ENCODE measurements at regions not wholly inside any gene's neighbourhood (a gene's known extent, or its start where the extent isn't known, plus 50 kb on each side); places are given as distances from the start of the nearest gene placed in this dataset.
"Not testable (repeated sequence)": the region's sequence is repeated elsewhere in the genome, so short reads cannot be mapped to it uniquely, and the experiment has no call there.

DNA sequence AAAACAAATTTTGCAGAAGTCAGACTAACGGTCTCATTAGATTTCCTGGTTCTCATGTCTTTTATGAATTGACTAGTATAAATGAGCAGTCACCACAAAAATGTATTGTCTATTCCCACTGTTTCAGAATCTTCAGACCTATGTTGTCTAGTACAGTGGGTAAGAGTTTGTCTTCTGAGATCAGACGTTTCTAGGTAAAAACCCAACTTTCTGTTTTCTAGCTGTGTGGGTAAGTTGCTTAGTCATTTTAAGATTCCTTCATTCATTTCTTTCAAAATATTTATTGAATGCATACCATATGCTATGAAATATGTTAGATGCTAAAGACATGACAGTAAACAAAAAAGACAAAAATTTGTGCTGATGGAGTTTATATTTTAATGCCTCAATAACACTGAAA lies 156.3 kb downstream of the POLR1F start (continued):
- TF ChIP-seq, protein P1, sequence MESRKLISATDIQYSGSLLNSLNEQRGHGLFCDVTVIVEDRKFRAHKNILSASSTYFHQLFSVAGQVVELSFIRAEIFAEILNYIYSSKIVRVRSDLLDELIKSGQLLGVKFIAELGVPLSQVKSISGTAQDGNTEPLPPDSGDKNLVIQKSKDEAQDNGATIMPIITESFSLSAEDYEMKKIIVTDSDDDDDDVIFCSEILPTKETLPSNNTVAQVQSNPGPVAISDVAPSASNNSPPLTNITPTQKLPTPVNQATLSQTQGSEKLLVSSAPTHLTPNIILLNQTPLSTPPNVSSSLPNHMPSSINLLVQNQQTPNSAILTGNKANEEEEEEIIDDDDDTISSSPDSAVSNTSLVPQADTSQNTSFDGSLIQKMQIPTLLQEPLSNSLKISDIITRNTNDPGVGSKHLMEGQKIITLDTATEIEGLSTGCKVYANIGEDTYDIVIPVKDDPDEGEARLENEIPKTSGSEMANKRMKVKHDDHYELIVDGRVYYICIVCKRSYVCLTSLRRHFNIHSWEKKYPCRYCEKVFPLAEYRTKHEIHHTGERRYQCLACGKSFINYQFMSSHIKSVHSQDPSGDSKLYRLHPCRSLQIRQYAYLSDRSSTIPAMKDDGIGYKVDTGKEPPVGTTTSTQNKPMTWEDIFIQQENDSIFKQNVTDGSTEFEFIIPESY (IDR thresholded peaks at IDR 0.05; ENCODE audit: borderline replicate concordance, low read depth) = no peak
- TF ChIP-seq MEF2A (IDR thresholded peaks at IDR 0.05; ENCODE audit: borderline replicate concordance, low read depth) = no peak

DNA sequence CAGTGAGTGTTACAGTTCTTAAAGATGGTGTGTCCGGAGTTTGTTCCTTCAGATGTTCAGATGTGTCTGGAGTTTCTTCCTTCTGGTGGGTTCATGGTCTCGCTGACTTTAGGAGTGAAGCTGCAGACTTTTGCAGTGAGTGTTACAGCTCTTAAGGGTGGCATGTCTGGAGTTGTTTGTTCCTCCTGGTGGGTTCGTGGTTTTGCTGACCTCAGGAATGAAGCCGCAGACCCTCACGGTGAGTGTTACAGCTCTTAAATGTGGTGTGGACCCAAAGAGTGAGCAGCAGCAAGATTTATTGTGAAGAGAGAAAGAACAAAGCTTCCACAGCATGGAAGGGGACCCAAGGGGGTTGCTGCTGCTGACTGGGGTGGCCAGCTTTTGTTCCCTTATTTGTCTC lies 159.6 kb downstream of the POLR1F start:
- H3K27ac ChIP-seq (ENCODE audit: low read depth in 2 of 2, low read length in 1 of 2); H3K4me2 ChIP-seq; POLR2A ChIA-PET; H2AFZ ChIP-seq (ENCODE audit: low read depth); CTCF ChIA-PET; H3K9me3 ChIP-seq; H3F3A ChIP-seq (replicated peaks; ENCODE audit: insufficient read depth); H3K9me2 ChIP-seq; H3K36me3 ChIP-seq (replicated peaks in 1 of 2; ENCODE audit: control insufficient read depth in 1 of 2, insufficient read depth in 2 of 2, low read length in 1 of 2); H3K9ac ChIP-seq; H3K4me1 ChIP-seq (ENCODE audit: control insufficient read depth in 1 of 2, insufficient read depth in 2 of 2, low read depth in 1 of 2, low read length in 1 of 2); H3K4me3 ChIP-seq (ENCODE audit: low read depth in 2 of 2, low read length in 1 of 2); H4K20me1 ChIP-seq (ENCODE audit: insufficient read depth); DNase-seq; H3K79me2 ChIP-seq (ENCODE audit: insufficient read depth); H3K27me3 ChIP-seq (ENCODE audit: insufficient read depth): not testable (repeated sequence)
- WGBS (ENCODE audit: low lambda C conversion rate) = 0% methylated on average over 5 of the region's 5 CpGs

DNA sequence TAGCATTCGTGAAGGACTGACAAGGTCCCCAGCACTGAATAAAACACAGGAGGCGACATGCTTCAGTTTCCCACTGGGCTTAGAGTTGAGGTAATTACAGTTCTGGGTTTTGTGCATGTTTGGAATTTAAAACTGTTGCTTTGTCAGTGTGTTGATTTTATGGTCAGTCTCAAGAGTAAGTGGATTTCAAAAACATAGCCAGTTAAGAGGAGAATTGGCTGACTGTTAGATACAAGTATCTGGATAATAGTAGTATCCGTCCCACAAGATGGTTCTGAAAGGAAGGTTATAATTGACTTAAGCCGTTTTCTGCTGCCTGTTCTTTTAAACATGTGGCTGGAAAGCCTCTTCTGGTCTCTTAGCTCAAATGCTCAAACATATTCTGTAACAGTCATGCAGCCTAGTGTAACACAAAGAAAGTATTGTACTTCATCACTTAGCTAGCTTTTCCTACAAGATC lies 170.9 kb downstream of the POLR1F start:
- Histone ChIP-seq H3K79me2 (ENCODE audit: insufficient read depth) (no peaks in the 10 kb centered on the region), H3F3A (replicated peaks; ENCODE audit: insufficient read depth) (no peaks in the 10 kb centered on the region), H3K4me3 (ENCODE audit: low read depth in 2 of 2, low read length in 1 of 2) (no peak overlapping the region), H3K4me2 (peak overlapping the region; percentile 32), H3K36me3 (replicated peaks in 1 of 2; ENCODE audit: control insufficient read depth in 1 of 2, insufficient read depth in 2 of 2, low read length in 1 of 2) (no peaks in the 10 kb centered on the region), H3K9me2 (no peaks in the 10 kb centered on the region), H3K27ac (ENCODE audit: low read depth in 2 of 2, low read length in 1 of 2) (no peak overlapping the region), H3K27me3 (ENCODE audit: insufficient read depth) (no peaks in the 10 kb centered on the region), H3K4me1 (ENCODE audit: control insufficient read depth in 1 of 2, insufficient read depth in 2 of 2, low read depth in 1 of 2, low read length in 1 of 2) (no peaks in the 10 kb centered on the region), H2AFZ (ENCODE audit: low read depth) (no peak overlapping the region), H3K9ac (no peak overlapping the region), H3K9me3 (no peaks in the 10 kb centered on the region), H4K20me1 (ENCODE audit: insufficient read depth) (no peaks in the 10 kb centered on the region)
- ChIA-PET POLR2A (no interaction called here), CTCF (no interaction called here)
- TF ChIP-seq, protein P2, sequence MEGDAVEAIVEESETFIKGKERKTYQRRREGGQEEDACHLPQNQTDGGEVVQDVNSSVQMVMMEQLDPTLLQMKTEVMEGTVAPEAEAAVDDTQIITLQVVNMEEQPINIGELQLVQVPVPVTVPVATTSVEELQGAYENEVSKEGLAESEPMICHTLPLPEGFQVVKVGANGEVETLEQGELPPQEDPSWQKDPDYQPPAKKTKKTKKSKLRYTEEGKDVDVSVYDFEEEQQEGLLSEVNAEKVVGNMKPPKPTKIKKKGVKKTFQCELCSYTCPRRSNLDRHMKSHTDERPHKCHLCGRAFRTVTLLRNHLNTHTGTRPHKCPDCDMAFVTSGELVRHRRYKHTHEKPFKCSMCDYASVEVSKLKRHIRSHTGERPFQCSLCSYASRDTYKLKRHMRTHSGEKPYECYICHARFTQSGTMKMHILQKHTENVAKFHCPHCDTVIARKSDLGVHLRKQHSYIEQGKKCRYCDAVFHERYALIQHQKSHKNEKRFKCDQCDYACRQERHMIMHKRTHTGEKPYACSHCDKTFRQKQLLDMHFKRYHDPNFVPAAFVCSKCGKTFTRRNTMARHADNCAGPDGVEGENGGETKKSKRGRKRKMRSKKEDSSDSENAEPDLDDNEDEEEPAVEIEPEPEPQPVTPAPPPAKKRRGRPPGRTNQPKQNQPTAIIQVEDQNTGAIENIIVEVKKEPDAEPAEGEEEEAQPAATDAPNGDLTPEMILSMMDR (IDR thresholded peaks at IDR 0.05) = no peak
- no peak for TF ChIP-seq EZH2phosphoT487 (IDR thresholded peaks at IDR 0.05; ENCODE audit: borderline replicate concordance, low read depth)
- TF ChIP-seq, protein P1 (IDR thresholded peaks at IDR 0.05; ENCODE audit: borderline replicate concordance, low read depth) = no peak
- TF ChIP-seq TCF12 (IDR thresholded peaks at IDR 0.05) = no peak
- no peak for TF ChIP-seq RXRA (IDR thresholded peaks at IDR 0.05; ENCODE audit: borderline replicate concordance, low read depth)
- no peak for TF ChIP-seq CHD2 (IDR thresholded peaks at IDR 0.05; ENCODE audit: low read length, partially characterized antibody)
- no peak for TF ChIP-seq NRF1 (IDR thresholded peaks at IDR 0.05; ENCODE audit: low read depth, low read length)
- TF ChIP-seq RFX5 (IDR thresholded peaks at IDR 0.05; ENCODE audit: low read length) = no peak
- TF ChIP-seq FOXM1 (IDR thresholded peaks at IDR 0.05; ENCODE audit: low read depth) = no peak
- TF ChIP-seq TAF1 (IDR thresholded peaks at IDR 0.05; ENCODE audit: borderline replicate concordance, low read depth, low read length) = no peak
- no peak for TF ChIP-seq FOSL2 (IDR thresholded peaks at IDR 0.05; ENCODE audit: borderline replicate concordance, low read depth)
- TF ChIP-seq JUND (IDR thresholded peaks at IDR 0.05) = no peak
- no peak for TF ChIP-seq RCOR1 (IDR thresholded peaks at IDR 0.05; ENCODE audit: low read length)
- TF ChIP-seq SMC3 (IDR thresholded peaks at IDR 0.05; ENCODE audit: low read depth, low read length) = no peak
- TF ChIP-seq GABPA (IDR thresholded peaks at IDR 0.05; ENCODE audit: low read depth) = no peak
- TF ChIP-seq MXI1 (IDR thresholded peaks at IDR 0.05; ENCODE audit: low read depth, low read length) = no peak
- no peak for DNase-seq
- WGBS (ENCODE audit: low lambda C conversion rate) = 2% methylated on average over 4 of the region's 4 CpGs
